Fibroblast of villous mesenchyme (primary cell): ENCODE measurements at regions not wholly inside any gene's neighbourhood (a gene's known extent, or its start where the extent isn't known, plus 50 kb on each side); places are given as distances from the start of the nearest gene placed in this dataset.

Experiments used
- DNase-seq: peaks from one replicate; pipeline ENCODE4 v3.0.0-alpha.2; 2010; ENCODE audit warnings: low read depth
- H3K4me3 ChIP-seq: 2 replicates; pipeline ENCODE4 v1.5.1; 2011; ENCODE audit warnings: low read depth, mild to moderate bottlenecking, low read length
- CTCF ChIP-seq: IDR thresholded peaks from 2 replicates; pipeline ENCODE4 v1.5.1; 2012; ENCODE audit warnings: low read depth, mild to moderate bottlenecking, low read length; ENCODE audit not compliant: insufficient read depth

GRCh38 chr6:156009656-156010055, 554.0 kb upstream of the NOX3 start:
- H3K4me3 ChIP-seq: no peak overlapping the region
- TF ChIP-seq CTCF: no peak
- DNase-seq: no peak

- H3K4me3 ChIP-seq: no peak overlapping the region
- no peak for DNase-seq
- no peak for TF ChIP-seq CTCF
These were observed 549.2 kb upstream of the NOX3 start for GRCh38 chr6:156004796-156005195.

GRCh38 chr6:155996151-155996550, 540.5 kb upstream of the NOX3 start:
- TF ChIP-seq CTCF: no peak
- H3K4me3 ChIP-seq: no peak overlapping the region
- DNase-seq: no peak

GRCh38 chr6:155995281-155995680, 539.6 kb upstream of the NOX3 start:
- no peak overlapping the region for H3K4me3 ChIP-seq
- DNase-seq: no peak
- TF ChIP-seq CTCF: no peak

- no peak overlapping the region for H3K4me3 ChIP-seq
- no peak for TF ChIP-seq CTCF
- no peak for DNase-seq
These were observed 538.4 kb upstream of the NOX3 start for GRCh38 chr6:155994086-155994485.

- no peak for DNase-seq
- no peak for TF ChIP-seq CTCF
- H3K4me3 ChIP-seq: no peak overlapping the region
These were observed 537.6 kb upstream of the NOX3 start for GRCh38 chr6:155993240-155993639.

GRCh38 chr6:155985660-155986138, 530.1 kb upstream of the NOX3 start:
- no peak for DNase-seq
- no peak for TF ChIP-seq CTCF
- no peak overlapping the region for H3K4me3 ChIP-seq
